ENCODE measurements at regions not wholly inside any gene's neighbourhood (a gene's known extent, or its start where the extent isn't known, plus 50 kb on each side); places are given as distances from the start of the nearest gene placed in this dataset.

DNA sequence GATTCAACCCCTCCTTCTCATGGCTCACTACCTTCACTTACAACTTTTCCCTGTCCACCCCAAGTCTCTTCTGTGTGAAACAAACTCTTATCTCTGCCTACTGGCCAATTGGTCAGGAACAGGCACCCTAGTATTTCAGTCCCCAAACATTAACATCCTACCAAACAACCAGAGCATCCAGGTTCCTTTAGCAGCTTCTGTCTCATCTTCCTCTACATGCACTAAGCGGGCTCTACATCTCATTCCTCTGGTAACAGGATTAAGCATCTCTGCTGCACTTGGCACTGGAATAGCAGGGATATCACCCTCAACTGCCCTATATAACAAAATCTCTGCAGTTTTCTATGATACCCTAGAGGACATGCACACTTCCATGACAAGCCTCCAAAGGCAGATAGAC lies 116.2 kb downstream of the JRKL start:
- DNase-seq (ENCODE audit: low read depth) = no peak
- TF ChIP-seq, protein P1, sequence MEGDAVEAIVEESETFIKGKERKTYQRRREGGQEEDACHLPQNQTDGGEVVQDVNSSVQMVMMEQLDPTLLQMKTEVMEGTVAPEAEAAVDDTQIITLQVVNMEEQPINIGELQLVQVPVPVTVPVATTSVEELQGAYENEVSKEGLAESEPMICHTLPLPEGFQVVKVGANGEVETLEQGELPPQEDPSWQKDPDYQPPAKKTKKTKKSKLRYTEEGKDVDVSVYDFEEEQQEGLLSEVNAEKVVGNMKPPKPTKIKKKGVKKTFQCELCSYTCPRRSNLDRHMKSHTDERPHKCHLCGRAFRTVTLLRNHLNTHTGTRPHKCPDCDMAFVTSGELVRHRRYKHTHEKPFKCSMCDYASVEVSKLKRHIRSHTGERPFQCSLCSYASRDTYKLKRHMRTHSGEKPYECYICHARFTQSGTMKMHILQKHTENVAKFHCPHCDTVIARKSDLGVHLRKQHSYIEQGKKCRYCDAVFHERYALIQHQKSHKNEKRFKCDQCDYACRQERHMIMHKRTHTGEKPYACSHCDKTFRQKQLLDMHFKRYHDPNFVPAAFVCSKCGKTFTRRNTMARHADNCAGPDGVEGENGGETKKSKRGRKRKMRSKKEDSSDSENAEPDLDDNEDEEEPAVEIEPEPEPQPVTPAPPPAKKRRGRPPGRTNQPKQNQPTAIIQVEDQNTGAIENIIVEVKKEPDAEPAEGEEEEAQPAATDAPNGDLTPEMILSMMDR (IDR thresholded peaks at IDR 0.05; ENCODE audit: insufficient read depth, low read length) = no peak
- H3K4me3 ChIP-seq (ENCODE audit: low read depth, low read length) = no peak overlapping the region

DNA sequence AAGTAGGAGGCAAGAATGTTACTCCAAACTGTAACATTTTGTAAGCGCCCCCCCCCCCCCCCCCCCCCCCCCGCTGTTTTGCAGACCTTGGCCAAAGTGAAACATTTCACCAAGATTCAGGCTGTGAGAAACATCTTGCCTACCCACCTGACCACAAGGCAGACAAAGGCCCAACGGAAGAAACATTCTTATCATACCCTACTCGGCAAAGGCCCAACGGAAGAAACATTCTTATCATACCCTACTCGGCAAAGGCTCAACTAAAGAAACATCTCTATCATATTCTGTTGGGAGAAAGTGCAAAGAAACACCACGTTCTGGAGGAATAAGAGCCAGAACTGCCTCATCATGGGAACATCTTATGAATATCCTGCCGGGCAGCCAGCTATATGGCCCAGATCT lies 117.1 kb downstream of the JRKL start:
- no peak for DNase-seq (ENCODE audit: low read depth)
- no peak overlapping the region for H3K4me3 ChIP-seq (ENCODE audit: low read depth, low read length)
- TF ChIP-seq, protein P1 (IDR thresholded peaks at IDR 0.05; ENCODE audit: insufficient read depth, low read length) = no peak

DNA sequence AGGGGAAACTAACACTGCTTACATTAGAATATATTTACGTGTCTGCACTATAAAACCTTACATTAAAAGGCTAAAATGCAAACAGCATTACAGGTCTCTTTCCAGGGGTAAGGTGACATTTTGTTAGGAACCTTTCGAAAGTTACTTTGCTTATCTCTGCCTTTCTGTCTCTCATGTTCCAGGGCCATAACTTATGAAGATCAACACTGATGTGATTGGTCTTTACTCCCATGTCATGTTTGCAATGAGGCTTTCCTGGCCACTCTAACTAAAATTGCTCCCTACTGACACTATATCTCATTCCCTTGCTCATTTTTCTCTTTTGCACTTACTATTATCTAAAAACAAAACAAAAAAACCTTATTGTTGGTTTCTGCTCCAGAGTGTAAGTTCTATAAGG lies 119.0 kb downstream of the JRKL start:
- DNase-seq (ENCODE audit: low read depth) = no peak
- H3K4me3 ChIP-seq (ENCODE audit: low read depth, low read length) = no peak overlapping the region
- TF ChIP-seq, protein P1 (IDR thresholded peaks at IDR 0.05; ENCODE audit: insufficient read depth, low read length) = no peak

DNA sequence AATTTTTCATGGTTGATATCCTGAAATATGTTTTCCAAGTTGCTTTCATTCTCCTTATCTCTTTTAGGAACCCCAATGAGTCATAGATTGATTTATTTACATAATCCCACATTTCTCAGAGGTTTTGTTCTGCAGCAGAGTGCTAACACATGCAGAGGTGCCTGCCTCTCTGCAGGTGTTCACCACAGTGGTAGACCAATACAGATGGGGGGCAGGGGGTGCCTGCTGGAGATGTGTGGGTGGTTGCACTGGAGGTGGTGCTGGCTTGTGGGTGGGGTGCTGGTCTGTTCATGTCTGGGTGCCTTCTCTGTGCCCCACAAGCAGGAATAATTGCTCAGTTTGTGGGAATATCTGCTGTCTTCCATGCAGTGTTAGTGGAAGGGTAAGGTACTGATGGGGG lies 131.1 kb downstream of the JRKL start:
- TF ChIP-seq, protein P1 (IDR thresholded peaks at IDR 0.05; ENCODE audit: insufficient read depth, low read length) = no peak
- DNase-seq (ENCODE audit: low read depth) = no peak

DNA sequence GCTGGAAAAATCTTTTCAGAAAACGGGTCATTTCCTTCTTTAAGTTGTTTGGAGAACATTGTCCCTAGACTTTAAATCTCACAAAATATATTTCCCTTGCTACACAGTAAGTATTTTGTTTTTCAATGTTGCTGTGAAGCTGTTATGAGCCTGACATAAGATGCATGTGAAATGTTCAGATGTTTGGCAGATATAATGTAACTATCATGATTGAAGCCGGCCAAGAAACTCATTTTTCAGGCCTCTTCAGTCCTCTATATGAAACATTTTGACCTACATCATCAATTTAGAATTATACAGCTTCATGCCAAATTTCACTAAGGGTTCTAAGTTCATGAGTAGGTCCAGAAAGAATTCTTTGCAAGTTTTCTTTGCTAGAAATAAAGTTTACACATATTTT lies 133.8 kb downstream of the JRKL start:
- no peak for DNase-seq (ENCODE audit: low read depth)
- TF ChIP-seq, protein P1 (IDR thresholded peaks at IDR 0.05; ENCODE audit: insufficient read depth, low read length) = no peak

More for the DNA sequence above, 131.1 kb downstream of the JRKL start:
- H3K4me3 ChIP-seq (ENCODE audit: low read depth, low read length) = no peak overlapping the region

DNA sequence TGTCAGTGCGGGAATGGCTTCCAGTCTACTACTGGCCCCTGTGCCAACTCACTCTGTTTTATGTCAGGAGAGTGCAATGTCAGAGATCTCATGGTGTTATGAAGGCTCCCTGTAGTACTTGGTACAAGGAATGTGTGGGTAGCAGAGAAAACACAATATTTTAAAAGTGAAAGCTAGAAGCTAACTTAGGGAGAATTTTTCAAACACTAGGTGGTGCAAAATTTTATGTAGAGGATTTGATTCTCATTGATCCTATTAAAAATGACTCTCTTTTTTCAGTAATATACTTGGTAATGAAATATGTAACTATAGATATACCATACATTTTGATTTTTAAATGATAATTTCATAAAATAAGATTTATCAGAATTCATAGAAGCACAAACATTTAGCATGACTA lies 134.7 kb downstream of the JRKL start:
- TF ChIP-seq, protein P1 (IDR thresholded peaks at IDR 0.05; ENCODE audit: insufficient read depth, low read length) = peak; percentile 16

More for the DNA sequence above, 133.8 kb downstream of the JRKL start:
- no peak overlapping the region for H3K4me3 ChIP-seq (ENCODE audit: low read depth, low read length)

DNA sequence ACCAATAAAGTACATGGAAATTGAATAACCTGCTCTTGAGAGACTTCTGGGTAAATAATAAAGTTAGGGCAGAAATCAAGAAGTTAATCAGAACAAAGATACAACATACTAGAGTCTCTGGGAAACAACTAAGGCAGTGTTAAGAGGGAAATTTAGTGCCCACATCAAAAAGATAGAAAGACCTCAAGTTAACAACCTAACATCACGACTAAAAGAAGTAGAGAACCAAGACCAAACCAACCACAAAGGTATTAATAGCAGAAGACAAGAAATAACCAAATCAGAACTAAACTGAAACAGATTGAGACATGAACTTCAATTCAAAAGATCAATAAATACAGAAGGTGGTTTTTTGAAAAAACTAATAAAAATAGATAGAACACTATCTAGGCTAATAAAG lies 140.7 kb downstream of the JRKL start:
- H3K4me3 ChIP-seq (ENCODE audit: low read depth, low read length) = no peak overlapping the region
- DNase-seq (ENCODE audit: low read depth) = no peak
- TF ChIP-seq, protein P1 (IDR thresholded peaks at IDR 0.05; ENCODE audit: insufficient read depth, low read length) = no peak

More for the DNA sequence above, 134.7 kb downstream of the JRKL start:
- DNase-seq (ENCODE audit: low read depth) = peak; percentile 9
- H3K4me3 ChIP-seq (ENCODE audit: low read depth, low read length) = no peak overlapping the region

All from fibroblast of the aortic adventitia (primary cell).